Breast epithelium (tissue), 3 donors: ENCODE measurements at regions not wholly inside any gene's neighbourhood (a gene's known extent, or its start where the extent isn't known, plus 50 kb on each side); places are given as distances from the start of the nearest gene placed in this dataset.

Source experiments
- POLR2A ChIP-seq: fragments of 450-650 bp; IDR thresholded peaks from one replicate; pipeline ENCODE4 v1.6.1; 2016; ENCODE audit warnings: antibody characterized with exemption, mild to moderate bottlenecking, moderate library complexity
- POLR2AphosphoS5 ChIP-seq, 3 donors: sonication (generic); formaldehyde crosslinking; IDR thresholded peaks; one replicate each; pipeline ENCODE4 v1.6.1; 2017; ENCODE audit warnings: antibody characterized with exemption in 3 of 3

GRCh38 chr13:71219698-71220415 lies 647.1 kb downstream of the DACH1 start:
- TF ChIP-seq POLR2AphosphoS5 (IDR thresholded peaks at IDR 0.05) (no peak), POLR2A (no peak)
